ENCODE measurements at regions not wholly inside any gene's neighbourhood (a gene's known extent, or its start where the extent isn't known, plus 50 kb on each side); places are given as distances from the start of the nearest gene placed in this dataset.

DNA sequence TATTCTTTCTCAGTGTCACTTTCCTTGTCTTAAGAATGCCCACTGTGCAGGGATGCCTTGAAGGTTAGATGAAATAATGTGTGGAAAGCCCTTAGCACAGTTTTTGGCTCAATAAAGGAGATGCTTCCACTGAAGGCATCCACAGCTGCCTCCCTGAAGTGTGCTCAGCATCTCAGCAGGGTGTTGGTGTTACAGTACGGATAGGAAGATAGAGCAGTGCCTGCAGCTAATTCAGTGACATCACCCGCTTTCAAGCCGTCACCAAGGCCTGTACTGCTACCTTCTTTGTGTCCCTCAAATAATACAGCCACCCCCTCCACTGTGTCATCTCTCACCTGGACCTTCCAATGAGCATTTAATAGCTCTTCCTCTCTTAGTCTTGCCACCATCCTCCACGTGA is 59.0 kb downstream of the NDUFS5 start:
- DNase-seq, result no peak

DNA sequence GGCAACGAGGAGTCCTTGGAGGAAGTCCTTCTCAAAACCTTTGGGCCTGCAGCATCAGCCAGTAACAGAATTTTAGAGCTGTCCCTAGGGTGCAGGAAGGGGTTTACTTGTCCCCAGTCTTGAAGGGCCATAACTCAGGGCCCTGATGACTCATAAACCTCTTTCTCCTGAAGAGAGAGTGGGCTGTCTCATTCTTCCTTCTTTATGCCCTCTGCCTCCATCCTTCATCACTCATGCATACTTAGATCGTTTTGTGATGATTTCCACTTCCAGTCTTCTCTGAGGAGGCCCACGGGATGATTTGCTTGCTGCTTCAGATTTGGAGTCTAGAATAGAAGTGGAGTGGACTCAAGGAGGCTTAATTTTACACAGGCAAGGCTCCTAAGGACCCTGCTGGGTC is 60.2 kb downstream of the NDUFS5 start:
- DNase-seq, result no peak

DNA sequence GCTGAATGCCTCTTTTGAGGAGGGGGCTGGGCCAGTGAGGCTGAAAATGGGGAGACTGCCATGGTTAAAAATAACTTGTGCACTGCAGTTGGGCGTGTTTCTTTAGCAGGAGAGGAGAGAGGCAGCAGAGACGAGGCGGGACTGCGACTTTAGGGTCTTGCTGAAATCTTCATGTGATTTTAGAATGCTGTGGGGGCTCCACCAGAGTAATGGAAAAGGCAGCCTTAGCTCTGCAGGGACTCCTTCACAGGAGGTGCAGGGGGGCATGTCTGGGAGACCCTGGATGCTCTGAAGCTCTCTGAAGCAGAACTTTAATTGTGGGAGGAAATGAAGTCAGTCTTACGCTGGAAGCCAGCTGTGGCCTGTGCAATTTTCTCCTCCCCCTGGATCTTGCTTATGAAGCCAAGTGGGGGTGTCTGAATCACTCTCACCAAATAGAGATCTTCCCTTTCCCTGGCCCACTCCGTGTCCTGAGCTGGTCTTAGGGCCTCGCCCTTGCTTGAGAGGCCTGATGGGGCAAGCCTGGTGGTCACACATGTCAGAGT is 60.8 kb downstream of the NDUFS5 start:
- no peak for DNase-seq

DNA sequence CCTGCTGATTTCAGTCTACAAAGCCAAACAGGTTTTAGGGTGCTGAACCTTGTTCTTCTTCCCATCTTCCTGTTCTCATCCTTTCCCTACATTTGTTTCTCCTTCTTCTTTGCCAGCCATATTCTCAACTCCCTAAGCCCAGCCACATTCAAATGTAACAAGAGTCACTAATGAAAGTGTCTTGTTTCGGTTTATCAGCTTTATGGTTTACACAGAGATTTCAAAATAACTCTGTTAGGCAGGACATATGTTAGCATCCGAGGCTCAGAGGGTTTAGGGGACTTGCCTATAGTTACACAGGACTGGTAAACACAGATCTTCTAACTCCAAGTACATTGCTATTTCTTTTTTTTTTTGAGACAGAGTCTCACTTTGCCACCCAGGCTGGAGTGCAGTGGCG is 61.3 kb downstream of the NDUFS5 start:
- DNase-seq, result no peak

DNA sequence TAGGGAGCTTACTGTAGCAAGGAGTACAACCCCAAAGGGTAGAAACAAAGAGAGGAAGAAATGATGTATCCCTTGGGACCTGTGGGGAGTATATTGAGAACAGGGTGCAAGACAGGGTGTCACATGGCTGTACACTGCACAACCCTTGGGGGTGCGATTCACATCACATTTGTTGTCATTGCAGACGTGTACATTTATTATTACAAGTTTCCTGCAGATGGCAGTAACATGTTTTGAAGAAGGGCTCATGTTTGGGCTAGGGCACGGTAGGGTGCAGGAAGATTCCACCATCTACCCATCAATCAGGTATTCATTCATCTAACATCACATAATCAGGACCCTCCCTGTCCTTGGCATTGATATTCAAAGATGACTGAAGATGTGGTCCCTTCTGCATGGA is 62.5 kb downstream of the NDUFS5 start:
- DNase-seq, result no peak

DNA sequence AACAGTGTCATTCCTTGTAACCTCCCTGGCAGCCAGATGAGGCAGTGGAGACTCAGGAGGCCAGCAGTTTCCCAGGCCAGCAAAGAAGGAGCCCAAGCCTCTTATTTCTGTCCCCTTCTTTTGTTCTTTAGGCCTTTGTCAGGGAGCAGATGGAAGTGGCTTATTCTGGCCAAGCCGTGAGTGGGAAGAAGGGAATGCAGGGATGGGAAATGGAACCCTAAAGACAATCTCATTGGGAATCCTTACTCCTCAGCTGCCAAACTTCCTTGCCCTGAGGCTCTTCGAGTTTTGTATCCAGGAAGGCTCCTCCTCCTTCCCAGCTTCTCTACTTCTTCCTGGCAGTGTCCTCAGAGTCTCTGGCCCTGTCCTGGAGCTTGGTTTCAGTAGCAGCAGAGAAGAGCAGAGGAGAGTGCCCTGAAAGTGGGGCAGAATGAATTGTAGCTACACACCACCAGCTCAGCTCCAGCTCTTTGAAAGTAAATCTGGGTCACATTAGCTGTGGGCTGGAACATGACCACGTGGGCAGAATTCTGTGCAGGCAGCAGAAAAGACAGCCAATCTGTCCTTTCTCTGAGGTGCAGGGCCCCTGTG is 63.9 kb downstream of the NDUFS5 start:
- no peak for DNase-seq

DNA sequence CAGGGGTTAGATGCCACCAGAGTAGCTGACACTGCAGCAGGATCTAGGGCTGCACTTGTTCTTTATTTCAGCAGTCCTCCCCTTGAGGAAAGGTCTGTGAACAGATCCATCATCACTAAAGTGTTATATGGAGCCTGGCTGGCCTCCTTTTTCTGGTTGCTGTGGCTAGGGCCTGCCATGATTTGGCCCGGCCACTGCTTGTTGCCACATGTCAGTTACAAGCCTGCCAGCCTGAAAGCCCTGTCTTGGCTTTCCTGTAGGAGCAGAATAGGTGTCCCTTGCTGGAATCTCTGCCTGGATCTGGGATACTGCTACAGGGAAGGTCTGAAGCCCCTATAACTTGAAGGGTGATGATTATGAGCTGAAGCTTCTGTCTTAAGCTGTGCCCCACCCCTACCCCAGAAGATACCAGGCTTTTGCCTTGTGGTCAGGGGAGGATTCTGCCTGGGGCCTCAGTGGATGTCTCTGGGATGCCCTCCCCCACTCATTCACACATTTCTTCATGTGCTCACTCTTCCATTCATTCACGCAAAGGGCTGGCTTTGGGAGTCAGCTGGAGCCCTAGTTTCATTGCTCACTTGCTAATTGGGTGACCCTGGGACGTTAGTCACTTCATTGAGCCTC is 64.7 kb downstream of the NDUFS5 start:
- DNase-seq, result no peak

DNA sequence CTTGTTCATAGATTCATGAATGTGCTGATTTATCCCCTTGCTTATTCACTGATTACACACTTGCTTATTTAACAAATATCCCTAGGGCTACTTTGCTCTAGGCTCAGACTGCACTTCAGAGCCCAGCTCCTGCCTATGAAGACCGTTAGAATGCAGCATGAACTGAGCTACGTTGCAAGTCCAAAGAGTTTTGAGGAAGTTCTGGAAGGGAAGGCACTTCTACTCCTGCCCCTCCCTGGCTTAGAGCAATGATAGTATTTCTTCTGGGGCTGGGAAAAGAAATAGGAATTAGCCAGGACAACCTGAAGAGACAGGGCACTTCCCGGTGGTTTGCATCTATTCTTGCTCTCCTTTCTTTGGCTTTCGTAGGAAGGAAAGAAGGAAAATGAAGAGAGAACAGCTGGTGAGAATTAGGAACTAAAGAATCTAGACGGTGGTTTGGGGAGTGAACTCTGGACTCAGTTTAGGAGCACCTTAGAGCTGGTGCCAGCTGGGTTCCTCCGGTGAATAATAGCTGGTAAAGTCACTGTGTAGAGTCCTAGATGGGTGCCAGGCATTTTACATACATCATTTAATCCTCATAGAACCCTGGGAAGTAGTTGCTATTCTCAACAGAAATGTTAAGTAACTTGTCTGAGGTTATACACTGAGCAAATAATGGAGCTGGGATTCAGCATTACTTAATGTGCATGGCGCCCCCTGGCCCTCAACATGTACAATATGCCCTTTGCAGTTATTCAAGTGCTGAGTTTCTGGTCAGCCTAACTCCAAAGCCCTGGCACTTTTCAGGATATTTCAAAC is 65.9 kb downstream of the NDUFS5 start:
- DNase-seq, result peak; percentile 53

DNA sequence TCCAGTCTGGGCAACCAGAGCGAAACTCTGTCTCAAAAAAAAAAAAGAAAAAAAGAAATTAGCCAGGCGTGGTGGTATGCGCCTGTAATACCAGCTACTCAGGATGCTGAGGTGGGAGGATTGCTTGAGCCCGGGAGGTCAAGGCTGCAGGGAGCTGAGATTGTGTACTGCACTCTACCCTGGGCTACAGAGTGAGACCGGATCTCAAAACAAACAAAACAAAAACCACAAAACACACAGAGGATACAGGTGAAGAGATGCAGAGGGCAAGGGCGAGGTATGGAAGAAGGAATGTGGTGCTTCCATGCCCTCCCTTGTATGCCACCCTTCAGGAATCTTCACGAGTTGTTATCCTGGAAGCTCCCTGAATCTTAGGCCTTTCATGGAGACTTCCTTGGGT is 68.5 kb downstream of the NDUFS5 start:
- DNase-seq, result no peak

DNA sequence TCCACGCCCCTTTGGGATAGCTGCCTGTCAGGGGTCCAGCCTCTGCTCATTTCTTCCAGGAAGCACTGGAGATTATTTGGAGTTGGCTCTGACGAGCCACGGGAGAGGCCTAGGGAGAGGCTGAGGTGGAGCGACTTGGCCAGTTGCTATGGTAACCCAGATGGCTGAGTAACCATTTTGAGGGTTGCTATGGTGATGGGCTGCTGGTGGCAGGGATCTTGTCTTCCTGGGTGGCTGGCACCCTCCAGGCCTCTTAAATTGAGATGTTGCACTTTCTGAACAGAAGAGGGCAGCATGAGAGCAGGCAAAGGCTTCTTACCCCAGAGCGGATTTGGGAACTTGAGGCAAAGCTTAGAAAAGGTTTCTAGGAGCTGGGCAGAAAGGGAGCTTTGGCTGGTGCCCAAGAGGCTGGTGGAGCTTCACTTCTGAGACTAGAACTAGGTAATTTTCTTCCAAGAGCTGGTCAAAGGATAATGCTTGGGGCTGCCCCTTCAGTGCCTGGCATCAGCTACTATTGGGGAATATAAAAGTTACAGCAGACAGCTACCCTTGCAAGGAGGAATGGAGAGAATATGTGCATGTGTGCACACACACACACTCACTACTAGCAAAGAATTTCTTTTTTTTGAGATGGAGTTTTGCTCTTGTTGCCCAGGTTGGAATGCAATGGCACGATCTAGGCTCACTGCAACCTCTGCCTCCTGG is 72.5 kb downstream of the NDUFS5 start:
- DNase-seq, result peak; percentile 83

DNA sequence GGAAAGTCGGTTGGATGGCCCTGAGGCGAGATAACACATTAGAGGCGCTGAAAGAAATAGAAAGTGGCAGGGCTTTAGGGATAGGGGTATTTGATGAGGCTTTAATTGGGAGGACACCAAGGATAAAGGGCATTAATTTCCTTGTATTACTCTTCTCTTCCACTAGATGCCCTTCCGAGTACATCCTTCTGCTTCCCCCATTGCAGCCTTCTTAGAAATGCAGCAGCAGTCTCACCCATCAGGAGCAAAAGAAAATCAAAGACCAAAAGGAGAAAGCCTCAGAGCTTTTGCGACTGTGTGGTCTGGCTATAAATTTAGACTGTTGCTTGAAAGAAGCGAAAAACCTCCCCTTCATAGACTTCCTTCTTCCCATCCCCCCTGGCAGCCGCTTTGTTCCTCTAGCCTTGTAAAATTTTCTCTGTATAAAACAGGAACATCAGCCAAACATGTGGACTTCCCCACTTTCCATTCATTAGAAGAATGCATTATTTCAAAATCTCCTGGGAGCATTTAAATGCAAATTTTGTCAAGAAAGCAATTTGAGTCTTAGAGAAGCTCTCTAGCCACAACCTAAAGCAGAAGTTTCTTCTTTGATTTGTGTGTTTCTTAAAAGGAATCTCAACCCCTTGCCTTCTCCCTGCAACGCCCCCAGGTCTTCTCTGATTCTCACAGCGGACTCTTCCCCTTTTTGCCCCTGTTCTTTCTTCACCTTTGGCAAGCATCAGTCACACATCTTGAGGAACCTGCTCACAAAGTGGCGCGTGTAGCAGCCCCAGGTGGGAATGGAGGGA is 76.6 kb downstream of the NDUFS5 start:
- DNase-seq, result peak; percentile 56

DNA sequence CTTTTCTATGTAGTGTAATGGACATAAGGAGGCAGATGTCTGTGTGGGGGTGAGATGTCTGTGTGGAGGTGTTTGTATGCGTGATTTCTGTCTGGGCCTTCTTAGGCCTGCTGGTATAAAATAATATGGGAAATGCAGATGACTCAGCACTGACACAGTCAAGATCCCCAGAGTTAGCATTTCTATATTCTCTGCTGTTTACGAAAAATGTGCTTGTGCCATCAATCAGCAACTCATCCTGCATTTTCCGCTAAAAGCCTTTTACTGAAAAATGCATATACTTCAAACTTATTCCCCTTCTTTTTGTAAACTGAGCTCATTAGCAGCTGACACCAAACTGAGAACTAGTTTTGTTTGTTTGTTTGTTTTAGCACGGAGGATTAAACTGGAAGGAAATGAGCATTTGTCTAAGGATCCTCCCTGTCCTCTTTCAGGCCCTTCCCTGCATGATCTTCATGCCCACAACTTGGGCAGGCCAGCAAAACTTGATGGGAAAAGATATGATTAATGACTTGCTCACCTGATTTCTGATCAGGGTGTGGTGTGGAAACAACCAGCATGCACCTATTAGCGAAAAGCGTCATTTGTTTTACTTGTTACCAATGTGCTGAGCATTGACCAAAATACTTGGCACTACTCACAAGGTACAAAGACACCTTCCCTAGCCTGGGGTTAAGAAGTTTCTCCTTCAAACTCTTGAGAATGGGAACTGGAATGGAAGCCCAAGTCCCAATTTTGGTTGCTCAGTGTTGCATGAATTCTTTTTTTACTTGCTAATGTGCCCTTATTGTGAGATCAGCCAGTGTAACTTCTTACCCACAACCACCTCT is 77.4 kb downstream of the NDUFS5 start:
- DNase-seq, result no peak

DNA sequence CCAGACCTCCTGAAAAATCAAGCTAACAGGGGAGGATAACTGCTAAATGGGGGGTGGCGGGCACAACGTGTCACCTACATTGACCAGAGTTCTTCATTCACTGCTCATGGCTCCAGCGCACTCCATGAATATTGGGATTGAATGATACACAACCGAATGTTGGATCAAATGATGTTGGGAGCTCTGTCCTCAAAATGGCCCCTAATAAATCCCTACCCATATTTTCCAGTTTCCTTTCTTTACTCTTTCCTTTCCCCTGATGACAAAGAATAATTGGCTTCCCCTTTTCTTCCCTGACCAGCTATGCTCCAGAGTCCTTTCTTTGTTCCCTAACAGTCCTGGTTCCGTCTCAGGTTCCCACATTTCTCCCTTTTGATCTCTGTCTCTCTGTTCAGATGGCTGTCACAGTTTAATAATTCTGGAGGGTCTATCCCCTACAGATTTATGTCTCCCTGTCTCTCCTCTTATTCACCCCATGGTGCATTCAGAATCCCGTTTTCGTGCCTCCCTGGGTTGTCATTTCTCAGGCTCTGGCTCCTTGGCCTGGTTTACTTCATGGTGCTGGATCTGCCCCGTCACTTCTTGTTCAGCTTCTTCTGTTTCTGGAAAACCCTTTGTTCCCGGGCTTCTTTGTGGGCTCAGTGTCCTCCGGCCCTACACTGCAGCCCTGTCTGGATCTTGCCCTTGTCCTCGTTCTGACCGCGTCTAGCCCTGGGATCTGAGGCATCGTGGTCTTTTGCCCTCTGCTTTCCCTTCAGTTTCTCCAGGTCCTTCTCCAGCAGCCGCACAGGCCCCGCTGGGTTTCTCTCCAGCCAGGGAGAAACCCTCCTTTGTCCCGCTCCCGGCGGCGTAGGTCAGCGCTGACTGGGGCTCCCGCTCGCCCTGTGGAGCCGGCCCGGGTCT is 78.3 kb downstream of the NDUFS5 start:
- no peak for DNase-seq

DNA sequence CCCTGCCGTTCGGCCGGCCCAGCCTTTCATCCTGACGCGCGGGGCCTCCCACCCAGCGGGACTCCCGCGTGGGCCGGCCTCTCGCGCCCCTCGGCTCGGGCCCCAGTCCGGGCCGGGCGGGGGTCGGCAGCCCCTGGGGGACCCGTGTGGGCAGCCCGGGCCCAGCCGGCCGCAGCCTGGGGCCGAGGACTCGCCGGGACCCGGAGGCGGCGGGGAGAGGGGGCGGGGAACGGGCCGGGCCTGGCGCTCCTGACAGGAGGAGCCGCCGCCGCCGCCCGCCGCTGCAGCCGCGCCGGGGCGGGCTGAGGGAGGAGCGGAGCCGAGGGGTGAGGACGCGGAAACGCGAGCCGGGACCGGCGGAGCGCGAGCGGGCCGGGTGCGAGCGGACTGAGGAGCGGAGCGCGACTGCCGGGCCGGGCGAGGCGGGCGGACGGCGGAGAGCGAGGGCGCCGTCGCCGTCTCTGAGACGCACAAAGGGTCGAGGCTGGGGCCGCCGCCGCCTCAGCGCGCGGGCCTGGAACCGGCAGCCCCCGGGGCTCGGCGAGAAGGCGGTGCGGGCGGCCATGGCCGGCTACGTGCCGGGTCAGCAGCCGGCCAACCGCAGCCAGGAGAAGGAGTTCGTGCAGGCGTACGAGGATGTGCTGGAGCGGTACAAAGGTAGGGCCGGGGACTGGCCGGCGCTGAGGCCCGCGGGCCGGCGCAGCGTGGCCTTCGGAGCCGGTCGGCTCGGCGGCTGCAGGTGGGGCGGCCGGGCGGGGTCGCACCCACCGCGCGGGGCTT is 79.1 kb downstream of the NDUFS5 start:
- peak; percentile 52 for DNase-seq

DNA sequence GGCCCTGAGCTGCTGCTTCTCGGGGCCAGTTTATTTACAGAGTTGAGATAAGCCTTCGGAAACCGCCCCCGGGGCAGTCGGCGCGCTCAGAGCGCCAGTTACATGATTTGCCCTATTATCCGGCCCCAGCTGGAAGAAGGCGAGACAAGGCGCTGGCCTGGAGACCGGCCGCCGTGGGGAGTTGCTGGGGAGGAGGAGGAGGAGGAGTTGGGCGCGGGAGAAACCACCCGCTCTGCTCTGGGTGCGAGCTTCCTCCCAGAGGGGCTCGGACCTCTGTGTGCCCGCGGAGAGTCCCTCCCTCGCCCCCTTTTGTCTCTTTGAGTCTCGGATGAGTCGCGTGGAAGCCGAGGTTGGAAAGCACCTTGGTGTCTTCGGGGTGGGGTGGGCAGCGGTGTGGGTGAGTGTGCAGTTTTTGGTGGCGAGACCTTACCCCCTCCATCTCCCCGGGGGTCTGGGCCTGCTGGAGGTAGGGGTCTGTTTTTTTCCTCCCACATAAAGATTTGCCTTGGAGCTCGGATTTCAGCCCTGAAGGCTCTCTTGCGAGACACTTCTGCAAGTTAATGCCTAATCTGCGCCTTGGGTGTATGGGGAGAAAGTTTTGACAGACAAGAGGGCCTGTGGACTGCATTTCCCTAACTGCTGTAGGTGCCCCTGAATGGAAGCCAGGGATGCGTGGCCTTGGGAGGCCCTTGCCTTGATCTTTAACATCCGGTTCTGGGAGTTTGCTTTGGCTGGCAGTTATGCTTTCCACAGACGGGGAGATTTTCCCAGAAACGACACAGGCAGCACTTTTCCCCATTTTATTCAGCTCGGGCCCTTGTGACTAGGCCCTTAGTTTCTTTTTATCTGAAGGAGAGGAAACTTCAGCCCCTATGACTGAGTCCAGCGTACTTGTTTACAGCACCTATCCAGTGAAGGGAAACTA is 80.0 kb downstream of the NDUFS5 start:
- DNase-seq, result peak; percentile 31

DNA sequence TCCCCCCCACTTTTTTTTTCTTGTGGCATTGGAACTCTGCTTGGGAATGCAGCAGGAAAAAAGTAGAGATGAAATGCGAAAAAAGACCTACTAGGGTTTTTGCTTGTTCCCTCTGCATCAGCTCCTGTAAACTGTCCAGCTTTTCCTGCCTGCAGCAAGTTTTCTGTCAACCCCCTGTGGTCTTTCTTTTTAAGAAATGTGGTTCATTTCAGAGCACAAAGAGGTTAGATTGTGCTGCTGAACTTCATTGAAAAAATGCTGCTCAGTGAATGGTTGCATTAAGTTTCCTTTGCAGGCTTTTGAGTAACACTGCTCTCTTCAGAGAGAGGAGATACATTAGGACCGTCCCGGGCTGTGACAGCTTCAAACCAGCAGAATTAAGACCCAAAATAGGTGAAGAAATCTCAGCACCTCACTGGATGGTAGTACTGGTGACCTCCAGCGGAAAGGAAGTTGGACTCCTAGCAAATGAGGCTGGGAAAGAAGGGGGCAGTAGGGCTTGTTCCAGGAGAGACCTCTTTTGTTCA is 80.7 kb downstream of the NDUFS5 start:
- DNase-seq, result no peak

DNA sequence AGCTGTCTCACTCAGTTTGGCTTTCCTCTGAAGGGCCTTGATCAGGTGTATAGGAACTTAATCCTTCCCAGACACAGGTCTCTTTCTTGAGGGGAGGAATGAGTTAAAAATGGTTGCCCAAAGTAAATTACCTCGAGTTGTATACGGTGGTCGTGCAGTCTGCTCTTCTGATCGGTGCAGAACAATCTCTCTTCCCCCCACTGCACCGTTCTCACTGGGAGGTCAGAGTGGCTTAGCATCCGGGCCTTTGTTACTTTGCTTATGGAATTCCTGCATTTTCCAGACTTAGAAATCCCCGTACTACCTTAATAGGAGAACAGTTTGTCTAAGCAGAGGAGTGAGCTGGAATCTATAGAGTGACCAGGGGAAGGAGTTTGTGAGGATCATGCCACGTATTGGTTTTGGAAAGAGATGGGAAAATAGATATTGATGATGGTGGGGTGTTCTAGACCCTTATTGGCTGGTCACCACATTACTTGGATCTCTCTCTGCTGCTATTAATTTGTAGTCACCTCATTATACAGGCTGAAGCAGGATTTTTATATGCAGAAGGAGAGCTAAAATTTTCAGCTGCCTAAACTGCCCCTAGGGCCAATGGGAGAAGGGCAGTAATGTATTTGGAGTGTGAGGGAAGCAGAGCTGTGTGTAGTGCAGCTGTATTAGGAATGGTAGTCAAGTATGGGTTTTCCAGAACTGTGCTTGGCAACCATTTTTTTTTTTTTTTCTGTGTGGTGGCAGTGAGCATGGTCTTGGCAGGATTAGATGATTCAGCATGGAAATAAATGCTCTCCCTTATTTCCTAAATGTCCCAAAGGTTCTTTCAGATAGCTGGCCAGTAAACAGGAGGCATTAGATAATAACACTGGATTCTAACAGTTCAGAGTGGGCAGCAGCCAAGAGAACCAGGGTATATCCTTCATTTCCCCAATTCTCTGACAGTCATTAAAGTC is 81.5 kb downstream of the NDUFS5 start:
- DNase-seq, result no peak

Measured in CD4-positive, alpha-beta T cell treated with Interleukin-15 for 1 hour (primary cell).